Caco-2 (cell line): ENCODE measurements at regions not wholly inside any gene's neighbourhood (a gene's known extent, or its start where the extent isn't known, plus 50 kb on each side); places are given as distances from the start of the nearest gene placed in this dataset.

Experiments used
- BruUV-seq: library from RNA; stranded (reverse); fragments of 400-500 nt; replicated peaks from 2 replicates; lab custom pipeline; 2021; lab: Mats Ljungman, UMichigan
- CTCF ChIA-PET: fragments of 300-600 bp; sonication (Branson Sonifier 250); formaldehyde crosslinking; loops from one replicate; lab custom pipeline; 2022; ENCODE audit warnings: antibody characterized with exemption; lab: Charles Lee
- POLR2A ChIA-PET: fragments of 300-600 bp; sonication (Branson Sonifier 250); formaldehyde crosslinking; loops from one replicate; lab custom pipeline; 2022; ENCODE audit warnings: antibody characterized with exemption; lab: Charles Lee
- DNase-seq, 2 experiments: peaks; one replicate each; pipeline versions ENCODE4 v3.0.0 to v3.0.0-alpha.2; 2020 to 2022
- H3K27me3 ChIP-seq: replicated peaks from 2 replicates; pipeline ENCODE4 v1.6.0; 2011; ENCODE audit warnings: low read length; ENCODE audit not compliant: control insufficient read depth, insufficient read depth
- H3K36me3 ChIP-seq: 2 replicates; pipeline ENCODE4 v1.5.1; 2011; ENCODE audit warnings: low read length; ENCODE audit not compliant: control insufficient read depth, insufficient read depth
- H3K4me1 ChIP-seq: fragments of 250-450 bp; sonication (Bioruptor Pico); 2 replicates; pipeline ENCODE4 v1.5.1; 2020; ENCODE audit warnings: mild to moderate bottlenecking
- H3K4me3 ChIP-seq: 2 replicates; pipeline ENCODE4 v1.5.1; 2011; ENCODE audit warnings: low read depth, mild to moderate bottlenecking, control low read depth, low read length
- H3K9me3 ChIP-seq: fragments of 250-450 bp; sonication (Bioruptor Pico); 2 replicates; pipeline ENCODE4 v1.5.1; 2020; ENCODE audit warnings: mild to moderate bottlenecking, moderate library complexity
- H3K27ac Mint-ChIP-seq: one replicate; pipeline ENCODE4 v1.8.0; 2022; ENCODE audit warnings: mixed read lengths; ENCODE audit not compliant: unreplicated experiment
- H3K27me3 Mint-ChIP-seq: one replicate; pipeline ENCODE4 v1.8.0; 2022; ENCODE audit warnings: mixed read lengths; ENCODE audit not compliant: insufficient read depth, unreplicated experiment
- H3K36me3 Mint-ChIP-seq: one replicate; pipeline ENCODE4 v1.8.0; 2022; ENCODE audit warnings: mild to moderate bottlenecking, mixed read lengths; ENCODE audit not compliant: insufficient read depth, unreplicated experiment
- H3K4me1 Mint-ChIP-seq: one replicate; pipeline ENCODE4 v1.8.0; 2022; ENCODE audit warnings: low read depth, mixed read lengths; ENCODE audit not compliant: unreplicated experiment
- H3K4me3 Mint-ChIP-seq: one replicate; pipeline ENCODE4 v1.8.0; 2022; ENCODE audit warnings: mild to moderate bottlenecking, moderate library complexity, mixed read lengths; ENCODE audit not compliant: unreplicated experiment
- H3K9me3 Mint-ChIP-seq: one replicate; pipeline ENCODE4 v1.8.0; 2022; ENCODE audit warnings: mixed read lengths; ENCODE audit not compliant: unreplicated experiment
- intact Hi-C: fragments of 100-400 bp; cut with micrococcal nuclease; formaldehyde crosslinking; loops from one replicate; pipeline ENCODE4 v1.10.0; 2022; ENCODE audit not compliant: unreplicated experiment
- TF ChIP-seq, protein P1 (sequence below), 2 experiments: fragments of 200-600 bp in 1 of 2; IDR thresholded peaks; 1 replicate in 1 of 2; 2 replicates in 1 of 2; pipeline versions ENCODE4 v1.5.1 to v1.8.0; 2011 to 2022; ENCODE audit warnings: antibody characterized with exemption in 1 of 2, control low read depth in 1 of 2, inconsistent platforms in 1 of 2, low read depth in 1 of 2, low read length in 1 of 2, mild to moderate bottlenecking in 1 of 2, moderate library complexity in 1 of 2; ENCODE audit not compliant: insufficient read depth in 1 of 2, severe bottlenecking in 1 of 2, unreplicated experiment in 1 of 2

DNA sequence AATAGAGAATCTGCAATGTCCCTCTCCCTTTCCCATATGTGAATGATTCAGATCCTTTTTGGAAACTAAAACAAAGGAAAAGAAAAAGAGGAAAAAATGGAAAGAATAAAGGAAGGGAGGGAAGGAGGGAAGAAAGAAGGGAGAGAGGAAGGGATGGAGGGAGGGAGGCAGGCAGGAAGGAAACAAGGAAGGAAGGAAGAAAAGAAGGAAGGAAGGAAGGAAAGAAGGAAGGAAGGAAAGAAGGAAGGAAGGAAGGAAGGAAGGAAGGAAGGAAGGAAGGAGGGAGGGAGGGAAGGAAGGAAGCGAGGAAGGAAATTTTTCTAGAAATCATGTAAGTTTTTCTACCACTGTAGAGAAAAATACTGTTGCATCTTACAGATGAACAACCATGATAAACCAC lies 215.0 kb upstream of the CBLB start:
- no peak for DNase-seq
- H3K4me1 Mint-ChIP-seq: peaks cover 9% of the 10 kb centered on the region
- Histone ChIP-seq H3K4me3 (no peak overlapping the region), H3K27me3 (no peaks in the 10 kb centered on the region), H3K4me1 (no peaks in the 10 kb centered on the region), H3K9me3 (no peaks in the 10 kb centered on the region), H3K36me3 (no peaks in the 10 kb centered on the region)
- intact Hi-C loops: no loop called here
- TF ChIP-seq, protein P1, sequence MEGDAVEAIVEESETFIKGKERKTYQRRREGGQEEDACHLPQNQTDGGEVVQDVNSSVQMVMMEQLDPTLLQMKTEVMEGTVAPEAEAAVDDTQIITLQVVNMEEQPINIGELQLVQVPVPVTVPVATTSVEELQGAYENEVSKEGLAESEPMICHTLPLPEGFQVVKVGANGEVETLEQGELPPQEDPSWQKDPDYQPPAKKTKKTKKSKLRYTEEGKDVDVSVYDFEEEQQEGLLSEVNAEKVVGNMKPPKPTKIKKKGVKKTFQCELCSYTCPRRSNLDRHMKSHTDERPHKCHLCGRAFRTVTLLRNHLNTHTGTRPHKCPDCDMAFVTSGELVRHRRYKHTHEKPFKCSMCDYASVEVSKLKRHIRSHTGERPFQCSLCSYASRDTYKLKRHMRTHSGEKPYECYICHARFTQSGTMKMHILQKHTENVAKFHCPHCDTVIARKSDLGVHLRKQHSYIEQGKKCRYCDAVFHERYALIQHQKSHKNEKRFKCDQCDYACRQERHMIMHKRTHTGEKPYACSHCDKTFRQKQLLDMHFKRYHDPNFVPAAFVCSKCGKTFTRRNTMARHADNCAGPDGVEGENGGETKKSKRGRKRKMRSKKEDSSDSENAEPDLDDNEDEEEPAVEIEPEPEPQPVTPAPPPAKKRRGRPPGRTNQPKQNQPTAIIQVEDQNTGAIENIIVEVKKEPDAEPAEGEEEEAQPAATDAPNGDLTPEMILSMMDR (IDR thresholded peaks at IDR 0.05; ENCODE audit: insufficient read depth in 1 of 2, low read depth in 1 of 2, low read length in 1 of 2, severe bottlenecking in 1 of 2, unreplicated experiment in 1 of 2): no peak
- BruUV-seq: no TSS peak
- peaks cover 5% of the 10 kb centered on the region for H3K36me3 Mint-ChIP-seq
- H3K4me3 Mint-ChIP-seq: no peak overlapping the region
- H3K9me3 Mint-ChIP-seq: no peaks in the 10 kb centered on the region
- POLR2A ChIA-PET: no interaction called here
- no peak overlapping the region for H3K27ac Mint-ChIP-seq
- no peaks in the 10 kb centered on the region for H3K27me3 Mint-ChIP-seq
- CTCF ChIA-PET: no interaction called here

DNA sequence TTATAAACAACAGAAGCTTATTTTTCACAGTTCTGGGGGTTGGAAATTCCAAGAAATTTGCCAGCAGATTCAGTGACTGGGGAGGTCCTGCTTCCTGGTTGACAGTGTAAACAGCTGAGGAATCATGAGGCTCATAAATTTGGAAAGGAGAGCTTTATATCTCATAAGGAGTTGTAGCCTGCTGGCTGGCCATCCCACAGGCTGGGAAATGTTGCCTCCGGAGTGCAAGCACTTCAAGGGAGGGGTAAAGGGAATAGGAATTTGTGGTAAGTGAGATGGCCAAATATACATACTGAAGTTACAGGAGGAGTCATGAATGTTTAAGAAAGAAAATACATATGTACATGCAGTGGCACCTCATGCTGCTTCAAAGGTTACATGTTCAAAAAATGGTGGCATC lies 217.2 kb upstream of the CBLB start:
- Histone ChIP-seq H3K9me3 (no peaks in the 10 kb centered on the region), H3K27me3 (no peaks in the 10 kb centered on the region), H3K4me1 (no peaks in the 10 kb centered on the region), H3K4me3 (no peak overlapping the region), H3K36me3 (no peaks in the 10 kb centered on the region)
- Mint-ChIP-seq H3K36me3 (peaks cover 5% of the 10 kb centered on the region), H3K4me1 (peaks cover 9% of the 10 kb centered on the region), H3K27ac (no peak overlapping the region), H3K27me3 (no peaks in the 10 kb centered on the region), H3K9me3 (no peaks in the 10 kb centered on the region), H3K4me3 (no peak overlapping the region)
- DNase-seq: no peak
- intact Hi-C loops: no loop called here
- no TSS peak for BruUV-seq
- ChIA-PET POLR2A (no interaction called here), CTCF (no interaction called here)
- TF ChIP-seq, protein P1 (IDR thresholded peaks at IDR 0.05; ENCODE audit: insufficient read depth in 1 of 2, low read depth in 1 of 2, low read length in 1 of 2, severe bottlenecking in 1 of 2, unreplicated experiment in 1 of 2): no peak

DNA sequence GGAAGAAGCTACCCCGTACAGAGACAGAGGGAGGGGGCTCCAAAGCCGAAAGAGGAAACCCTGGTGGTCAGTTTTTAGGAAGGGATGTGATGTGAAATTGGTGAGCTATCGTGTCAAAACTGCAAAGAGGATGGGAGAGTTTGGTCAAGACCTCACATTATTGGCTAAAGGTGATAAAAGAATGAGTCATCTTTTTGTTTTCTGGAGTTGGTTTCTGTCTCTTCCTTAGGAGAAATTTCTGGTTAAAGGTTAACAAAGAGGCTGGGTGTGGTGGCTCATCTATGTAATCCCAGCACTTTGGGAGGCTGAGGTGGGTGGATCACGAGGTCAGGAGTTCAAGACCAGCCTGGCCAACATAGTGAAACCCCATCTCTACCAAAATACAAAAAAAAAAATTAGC lies 217.8 kb upstream of the CBLB start:
- no peak overlapping the region for H3K4me3 Mint-ChIP-seq
- peaks cover 9% of the 10 kb centered on the region for H3K4me1 Mint-ChIP-seq
- POLR2A ChIA-PET: no interaction called here

More for the DNA sequence above, 217.8 kb upstream of the CBLB start:
- H3K36me3 Mint-ChIP-seq: peaks cover 5% of the 10 kb centered on the region
- H3K27ac Mint-ChIP-seq: no peak overlapping the region
- Histone ChIP-seq H3K27me3 (no peaks in the 10 kb centered on the region), H3K9me3 (no peaks in the 10 kb centered on the region), H3K4me1 (no peaks in the 10 kb centered on the region), H3K4me3 (no peak overlapping the region), H3K36me3 (no peaks in the 10 kb centered on the region)
- TF ChIP-seq, protein P1 (IDR thresholded peaks at IDR 0.05; ENCODE audit: insufficient read depth in 1 of 2, low read depth in 1 of 2, low read length in 1 of 2, severe bottlenecking in 1 of 2, unreplicated experiment in 1 of 2): no peak
- no peaks in the 10 kb centered on the region for H3K9me3 Mint-ChIP-seq
- intact Hi-C loops: no loop called here
- H3K27me3 Mint-ChIP-seq: no peaks in the 10 kb centered on the region
- DNase-seq: no peak
- BruUV-seq: no TSS peak
- CTCF ChIA-PET: no interaction called here
